ENCODE measurements at regions not wholly inside any gene's neighbourhood (a gene's known extent, or its start where the extent isn't known, plus 50 kb on each side); places are given as distances from the start of the nearest gene placed in this dataset.

GRCh38 chr1:218582646-218583045, 237.5 kb downstream of the TGFB2 start:
- DNase-seq (ENCODE audit: low spot score): no peak

- no peak for DNase-seq (ENCODE audit: low spot score)
Observed at GRCh38 chr1:218584418-218585155, 239.5 kb downstream of the TGFB2 start.

- DNase-seq (ENCODE audit: low spot score): peak; percentile 72
Observed at GRCh38 chr1:218585511-218586184, 240.5 kb downstream of the TGFB2 start.

- no peak for DNase-seq (ENCODE audit: low spot score)
Observed at GRCh38 chr1:218587900-218588299, 242.8 kb downstream of the TGFB2 start.

- no peak for DNase-seq (ENCODE audit: low spot score)
Observed at GRCh38 chr1:218588540-218589172, 243.5 kb downstream of the TGFB2 start.

- DNase-seq (ENCODE audit: low spot score): no peak
Observed at GRCh38 chr1:218589487-218589886, 244.4 kb downstream of the TGFB2 start.

- DNase-seq (ENCODE audit: low spot score): no peak
Observed at GRCh38 chr1:218591966-218592365, 246.8 kb downstream of the TGFB2 start.

- DNase-seq (ENCODE audit: low spot score): no peak
Observed at GRCh38 chr1:218592688-218593087, 247.6 kb downstream of the TGFB2 start.

GRCh38 chr1:218600968-218601367, 255.8 kb downstream of the TGFB2 start:
- no peak for DNase-seq (ENCODE audit: low spot score)

GRCh38 chr1:218604217-218604616, 259.1 kb downstream of the TGFB2 start:
- DNase-seq (ENCODE audit: low spot score): no peak

- no peak for DNase-seq (ENCODE audit: low spot score)
Observed at GRCh38 chr1:218611916-218612585, 266.9 kb downstream of the TGFB2 start.

GRCh38 chr1:218613105-218613504, 268.0 kb downstream of the TGFB2 start:
- DNase-seq (ENCODE audit: low spot score): no peak

GRCh38 chr1:218614031-218614430, 268.9 kb downstream of the TGFB2 start:
- DNase-seq (ENCODE audit: low spot score): no peak

- DNase-seq (ENCODE audit: low spot score): no peak
Observed at GRCh38 chr1:218616681-218617080, 271.5 kb downstream of the TGFB2 start.

- no peak for DNase-seq (ENCODE audit: low spot score)
Observed at GRCh38 chr1:218617986-218618385, 272.9 kb downstream of the TGFB2 start.

- DNase-seq (ENCODE audit: low spot score): no peak
Observed at GRCh38 chr1:218620956-218621355, 275.8 kb downstream of the TGFB2 start.

- no peak for DNase-seq (ENCODE audit: low spot score)
Observed at GRCh38 chr1:218624052-218624451, 278.9 kb downstream of the TGFB2 start.

GRCh38 chr1:218625393-218625792, 280.3 kb downstream of the TGFB2 start:
- no peak for DNase-seq (ENCODE audit: low spot score)

- peak; percentile 68 for DNase-seq (ENCODE audit: low spot score)
Observed at GRCh38 chr1:218633238-218633988, 288.3 kb downstream of the TGFB2 start.

GRCh38 chr1:218634212-218634611, 289.1 kb downstream of the TGFB2 start:
- no peak for DNase-seq (ENCODE audit: low spot score)

GRCh38 chr1:218636548-218636947, 291.4 kb downstream of the TGFB2 start:
- DNase-seq (ENCODE audit: low spot score): no peak

- DNase-seq (ENCODE audit: low spot score): no peak
Observed at GRCh38 chr1:218640173-218640572, 295.0 kb downstream of the TGFB2 start.
